GDM1 (cell line): ENCODE measurements at regions not wholly inside any gene's neighbourhood (a gene's known extent, or its start where the extent isn't known, plus 50 kb on each side); places are given as distances from the start of the nearest gene placed in this dataset.
"Not testable (repeated sequence)": the region's sequence is repeated elsewhere in the genome, so short reads cannot be mapped to it uniquely, and the experiment has no call there.

Source experiments
- DNase-seq: peaks from one replicate; lab custom pipeline; 2025; lab: John Stamatoyannopoulos, UW

GRCh38 chr2:66174491-66174890 is 260.4 kb upstream of the MEIS1 start:
- no peak for DNase-seq

- DNase-seq: no peak
These were observed 261.3 kb upstream of the MEIS1 start for GRCh38 chr2:66173645-66174044.

GRCh38 chr2:66171530-66171929 is 263.4 kb upstream of the MEIS1 start:
- DNase-seq: no peak

- DNase-seq: no peak
These were observed 264.1 kb upstream of the MEIS1 start for GRCh38 chr2:66170744-66171330.

GRCh38 chr2:66169076-66169475 is 265.8 kb upstream of the MEIS1 start:
- DNase-seq: no peak

DNA sequence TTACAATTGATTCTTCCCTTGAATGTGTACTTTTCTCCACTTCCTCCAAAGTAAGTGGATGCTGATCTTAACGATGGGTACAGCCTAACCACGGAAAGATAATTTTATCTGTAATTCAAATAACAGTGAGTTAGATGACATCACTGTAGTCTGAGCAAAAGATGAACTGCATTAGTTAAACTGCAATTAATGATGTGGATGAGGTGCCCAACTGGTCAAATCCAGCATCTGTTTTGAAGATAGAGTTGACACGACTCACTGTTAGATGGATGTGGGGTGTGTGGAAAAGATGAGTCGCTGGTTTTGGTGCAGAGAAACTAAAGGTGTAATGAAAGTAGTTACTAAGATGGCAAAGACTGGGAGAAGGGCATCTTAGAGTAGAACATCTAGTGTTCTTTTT is 270.5 kb upstream of the MEIS1 start:
- DNase-seq: no peak

DNA sequence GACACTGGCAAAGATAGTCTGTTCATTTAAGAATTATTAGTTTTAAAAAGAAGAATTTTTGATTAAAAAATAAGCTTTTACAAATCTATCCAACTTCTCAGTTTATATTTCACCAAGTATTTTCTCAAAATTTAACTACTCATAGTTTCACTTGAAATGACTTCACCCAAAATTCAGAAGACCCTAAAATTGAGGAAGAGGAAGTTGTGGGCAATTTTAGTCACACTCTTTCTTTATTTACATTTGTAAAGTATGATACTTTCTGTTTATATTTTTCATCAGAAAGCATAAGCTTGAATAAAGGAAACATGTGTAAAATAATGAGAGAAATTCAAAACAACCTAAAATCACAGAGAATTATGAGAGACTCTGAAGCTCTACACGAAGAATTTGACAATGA is 278.8 kb upstream of the MEIS1 start:
- no peak for DNase-seq

DNA sequence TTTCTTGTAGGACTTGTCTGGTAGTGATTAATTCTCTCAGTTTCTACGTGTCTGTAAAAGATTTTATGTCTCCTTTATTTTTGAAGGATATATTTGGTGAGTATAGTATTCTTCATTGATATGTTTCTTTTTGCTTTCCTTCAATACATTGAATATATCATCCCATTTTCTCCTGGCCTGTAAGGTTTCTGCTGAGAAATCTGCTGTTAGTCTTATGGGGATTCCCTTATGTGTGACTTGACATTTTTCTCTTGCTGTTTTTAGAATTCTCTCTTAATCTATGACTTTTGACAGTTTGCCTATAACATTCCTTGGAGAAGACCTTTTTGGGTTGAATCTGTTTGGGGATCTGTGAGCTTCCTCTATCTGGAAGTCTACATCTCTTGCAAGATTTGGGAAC is 281.0 kb upstream of the MEIS1 start:
- DNase-seq: no peak

DNA sequence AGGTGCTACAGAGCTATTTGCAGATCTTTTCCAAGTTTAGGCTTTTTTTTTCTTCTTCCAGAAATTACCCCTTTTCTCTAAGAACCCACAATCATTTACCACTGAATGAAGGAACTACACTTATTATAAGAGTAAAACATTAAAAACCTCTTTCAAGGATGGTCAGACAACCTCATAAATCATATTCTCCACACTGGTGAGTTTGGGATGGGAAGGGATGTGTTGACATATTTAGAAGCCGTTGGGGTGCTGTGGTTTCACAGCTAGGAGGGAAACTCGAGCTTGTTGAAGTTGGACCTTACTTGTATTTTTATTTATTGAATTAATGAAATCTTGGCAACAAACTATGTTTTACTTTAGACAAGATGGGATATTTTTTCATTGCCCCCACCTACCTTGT is 289.4 kb upstream of the MEIS1 start:
- DNase-seq: no peak

DNA sequence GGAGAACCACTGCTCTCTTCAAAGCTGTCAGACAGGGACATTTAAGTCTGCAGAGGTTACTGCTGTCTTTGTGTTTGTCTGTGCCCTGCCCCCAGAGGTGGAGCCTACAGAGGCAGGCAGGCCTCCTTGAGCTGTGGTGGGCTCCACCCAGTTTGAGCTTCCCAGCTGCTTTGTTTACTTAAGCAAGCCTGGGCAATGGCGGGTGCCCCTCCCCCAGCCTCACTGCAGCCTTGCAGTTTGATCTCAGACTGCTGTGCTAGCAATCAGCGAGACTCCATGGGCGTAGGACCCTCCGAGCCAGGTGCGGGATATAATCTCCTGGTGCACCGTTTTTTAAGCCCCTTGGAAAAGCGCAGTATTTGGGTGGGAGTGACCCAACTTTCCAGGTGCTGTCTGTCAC is 290.6 kb upstream of the MEIS1 start:
- not testable (repeated sequence) for DNase-seq

DNA sequence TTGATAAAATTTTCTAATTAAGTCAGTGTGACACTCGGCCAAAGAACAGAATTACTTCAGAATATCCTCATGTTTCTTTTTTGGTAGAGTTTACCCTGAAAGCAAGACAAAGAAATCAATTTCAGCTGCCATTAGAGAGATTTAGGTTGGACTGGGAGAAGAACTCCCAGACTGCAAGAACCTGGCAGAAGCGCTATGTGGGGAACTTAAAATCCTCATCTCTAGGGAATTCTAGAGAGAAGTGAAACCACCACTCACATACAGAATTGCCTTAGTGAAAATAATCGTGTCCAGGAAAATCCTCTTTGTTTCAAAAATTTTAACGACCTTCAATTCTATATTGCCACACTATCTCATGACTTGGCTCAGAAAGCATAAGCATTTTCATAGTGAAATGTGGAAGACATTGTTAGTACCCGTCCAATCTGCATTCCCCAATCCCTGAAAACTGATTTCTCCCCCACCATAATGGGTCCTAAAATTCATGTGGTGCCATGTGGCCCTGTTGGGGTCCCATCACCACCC is 297.3 kb upstream of the MEIS1 start:
- no peak for DNase-seq

DNA sequence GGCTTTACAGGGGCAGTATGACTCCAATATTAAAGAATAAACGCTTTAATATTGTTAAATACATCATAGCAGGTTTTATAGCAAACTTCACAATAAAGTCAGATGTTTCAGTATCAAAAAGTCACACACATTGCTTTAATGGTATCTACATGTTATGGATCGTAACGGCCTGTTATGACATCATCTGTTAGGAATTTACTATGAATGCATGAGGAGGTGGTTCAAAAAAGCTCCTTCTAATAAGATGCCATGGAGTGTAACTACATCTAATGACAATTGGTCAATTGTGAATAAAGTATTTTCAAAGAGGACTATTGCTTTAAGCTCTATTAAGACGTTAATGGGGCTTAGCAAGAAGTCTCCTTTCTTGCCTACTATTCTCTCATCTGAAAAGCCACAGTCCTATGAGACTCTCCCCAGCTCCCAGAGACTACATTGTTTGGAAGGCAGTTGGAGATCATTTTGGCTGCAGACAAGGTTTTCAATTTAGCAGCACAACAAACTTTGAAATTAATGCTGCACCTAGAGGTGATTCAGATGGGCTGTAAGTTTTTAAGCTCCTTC is 300.7 kb upstream of the MEIS1 start:
- no peak for DNase-seq

- no peak for DNase-seq
These were observed 307.3 kb upstream of the MEIS1 start for GRCh38 chr2:66127656-66128055.

- DNase-seq: no peak
These were observed 307.9 kb upstream of the MEIS1 start for GRCh38 chr2:66127061-66127460.

GRCh38 chr2:66125951-66126350 is 309.0 kb upstream of the MEIS1 start:
- DNase-seq: no peak

DNA sequence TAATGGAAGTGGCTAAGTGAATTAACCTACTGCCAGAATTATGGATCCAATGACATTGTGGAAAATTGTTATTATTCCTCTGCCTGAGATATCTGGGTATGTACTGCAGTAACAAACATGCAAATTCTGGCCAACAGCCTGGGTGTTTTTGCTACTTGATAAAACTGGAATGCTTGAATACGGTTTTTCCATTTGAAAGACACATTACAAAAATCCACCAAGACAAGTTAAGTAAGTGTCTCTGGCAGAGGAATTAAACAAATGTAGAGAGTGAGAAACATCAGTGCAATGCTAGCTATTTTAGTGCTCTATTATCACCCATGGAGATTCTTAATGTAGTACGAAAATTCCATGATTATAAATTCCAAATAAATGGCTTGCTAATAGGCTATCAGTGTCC is 312.4 kb upstream of the MEIS1 start:
- no peak for DNase-seq

DNA sequence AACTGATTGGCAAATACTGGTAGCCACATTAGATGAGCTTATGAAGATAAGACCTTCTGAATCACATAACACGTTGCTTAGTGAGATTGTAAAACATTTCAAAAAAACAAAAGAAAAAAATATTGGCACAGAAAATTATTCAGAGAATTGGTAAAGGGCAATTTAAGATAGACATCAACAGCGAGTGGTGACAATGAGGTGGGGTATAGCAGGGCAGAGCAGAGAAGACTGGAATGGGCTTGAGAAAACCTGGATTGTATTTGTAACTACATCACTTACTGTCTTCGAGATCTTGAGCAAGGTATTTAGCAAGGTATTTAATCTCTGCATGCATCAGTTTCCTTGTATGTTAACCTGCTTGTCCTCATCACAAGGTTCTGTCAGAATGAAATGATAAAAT is 313.0 kb upstream of the MEIS1 start:
- DNase-seq: no peak

DNA sequence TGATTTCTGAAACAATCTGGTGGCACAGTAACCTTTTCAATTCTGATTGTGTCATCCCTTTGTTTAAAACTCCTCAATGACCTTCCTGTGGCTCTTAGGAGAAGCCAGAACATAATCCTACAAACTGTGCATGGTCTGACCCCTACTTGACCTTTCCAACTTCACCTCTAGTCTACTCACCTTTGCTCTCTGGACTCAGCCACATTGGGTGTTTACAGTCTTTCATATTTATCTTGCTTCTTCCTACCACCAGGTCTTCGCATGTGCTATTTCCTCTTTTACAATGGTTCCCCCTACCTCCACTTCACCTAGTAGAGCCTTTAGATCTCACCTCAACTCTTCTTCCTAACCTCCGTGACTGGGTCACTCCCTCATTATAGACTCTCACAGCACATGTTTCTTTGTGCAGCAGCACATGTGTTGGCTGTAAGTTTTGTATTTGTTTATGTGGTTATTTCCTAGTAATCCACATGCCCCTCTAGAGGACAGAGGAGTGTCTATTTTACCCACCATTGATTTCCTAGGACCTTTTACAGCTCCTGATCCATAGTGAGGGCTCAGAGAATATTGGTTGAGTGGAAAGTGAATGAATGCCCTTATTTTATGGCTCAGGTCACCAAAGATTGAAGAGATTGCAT is 320.8 kb upstream of the MEIS1 start:
- no peak for DNase-seq

DNA sequence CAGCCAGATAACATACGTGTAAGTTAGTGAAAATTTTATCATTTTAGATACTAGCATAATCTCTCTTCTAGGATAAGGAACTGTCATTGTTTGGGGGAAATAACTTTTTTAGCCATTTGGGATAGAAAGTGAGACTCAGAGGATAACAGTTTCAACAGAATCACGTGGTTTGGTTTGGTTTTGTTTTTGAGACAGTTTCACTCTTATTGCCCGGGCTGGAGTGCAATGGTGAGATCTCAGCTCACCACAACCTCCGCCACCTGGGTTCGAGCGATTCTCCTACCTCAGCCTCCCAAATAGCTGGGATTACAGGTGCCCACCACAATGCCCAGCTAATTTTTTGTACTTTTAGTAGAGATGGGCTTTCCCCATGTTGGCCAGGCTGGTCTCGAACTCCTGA is 323.2 kb upstream of the MEIS1 start:
- DNase-seq: no peak

GRCh38 chr2:66110608-66111007 is 324.3 kb upstream of the MEIS1 start:
- DNase-seq: no peak

GRCh38 chr2:66110086-66110485 is 324.8 kb upstream of the MEIS1 start:
- no peak for DNase-seq

DNA sequence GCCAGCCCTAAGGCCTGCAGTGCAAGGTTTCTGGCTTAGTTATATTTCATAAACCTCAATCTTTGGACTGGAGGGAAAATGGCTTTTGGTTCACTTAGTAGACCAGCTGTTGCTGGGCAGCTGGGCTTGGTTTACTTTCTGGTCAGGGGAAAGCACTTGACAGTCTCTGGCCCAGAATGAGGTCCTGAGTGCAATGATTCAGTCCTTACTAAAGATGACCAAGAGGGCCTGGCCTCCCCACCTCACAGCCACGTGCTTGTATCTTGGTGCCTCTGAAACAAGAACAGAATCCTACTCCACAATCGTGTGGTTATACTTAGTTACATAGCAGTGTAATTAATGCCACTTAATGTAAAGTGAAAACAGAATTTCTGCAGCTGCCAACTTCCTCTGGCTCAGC is 325.5 kb upstream of the MEIS1 start:
- no peak for DNase-seq

DNA sequence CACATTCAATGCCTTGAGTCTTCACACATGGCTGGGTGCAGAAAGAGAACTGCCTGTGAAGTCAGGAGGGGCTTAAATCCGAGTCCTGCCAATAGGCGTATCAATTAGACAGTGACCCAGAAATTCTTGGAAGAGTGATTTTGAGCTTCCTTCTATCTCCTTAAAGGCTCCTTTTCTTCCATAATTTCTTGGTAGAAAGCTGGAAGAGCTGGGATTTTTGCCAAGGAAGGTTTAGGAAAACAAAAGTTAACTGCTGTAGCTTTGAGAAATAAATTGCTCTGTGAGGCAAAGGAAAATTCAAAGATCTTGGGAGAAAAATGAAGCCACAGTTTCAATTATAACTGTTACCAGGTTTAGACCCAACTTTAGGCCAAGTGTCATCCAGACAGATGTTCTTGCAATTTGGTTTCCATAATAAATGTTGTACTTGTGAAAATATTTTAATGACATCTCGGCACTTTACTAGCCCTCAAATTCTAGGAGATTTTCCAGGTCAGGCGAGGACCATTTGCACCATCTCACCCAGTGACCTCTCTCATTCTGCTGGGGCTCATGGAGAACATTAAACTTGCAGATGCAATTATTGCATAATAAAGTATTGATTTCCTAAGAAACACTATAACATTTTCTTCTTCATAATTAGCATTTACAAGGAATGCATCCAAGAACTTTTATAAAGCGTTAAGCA is 329.7 kb upstream of the MEIS1 start:
- no peak for DNase-seq
